Loucy (cell line): ENCODE measurements at regions not wholly inside any gene's neighbourhood (a gene's known extent, or its start where the extent isn't known, plus 50 kb on each side); places are given as distances from the start of the nearest gene placed in this dataset.

Source experiments
- H2AFZ ChIP-seq: fragments of 200-600 bp; sonication (generic); 2 replicates; pipeline ENCODE4 v1.6.0; 2016; ENCODE audit warnings: antibody characterized with exemption, mild to moderate bottlenecking, low read length, moderate library complexity
- H3F3A ChIP-seq: fragments of 200-600 bp; 2 replicates; pipeline ENCODE4 v1.6.0; 2016; ENCODE audit warnings: antibody characterized with exemption, low read depth, mild to moderate bottlenecking
- H3K27me3 ChIP-seq: fragments of 200-600 bp; sonication (generic); 2 replicates; pipeline ENCODE4 v1.6.1; 2014; ENCODE audit warnings: low read length, mild to moderate bottlenecking; ENCODE audit not compliant: insufficient read depth, poor library complexity, severe bottlenecking
- H3K36me3 ChIP-seq: fragments of 200-600 bp; sonication (generic); 2 replicates; pipeline ENCODE4 v1.6.1; 2016; ENCODE audit warnings: low read length; ENCODE audit not compliant: insufficient read depth
- H3K4me1 ChIP-seq: fragments of 200-600 bp; sonication (generic); 2 replicates; pipeline ENCODE4 v1.5.1; 2014; ENCODE audit warnings: low read length, mild to moderate bottlenecking; ENCODE audit not compliant: insufficient read depth, poor library complexity, severe bottlenecking
- H3K4me2 ChIP-seq: fragments of 200-600 bp; sonication (generic); 2 replicates; pipeline ENCODE4 v1.6.0; 2014; ENCODE audit warnings: antibody characterized with exemption, low read length, low read depth, mild to moderate bottlenecking; ENCODE audit not compliant: poor library complexity, severe bottlenecking
- H3K4me3 ChIP-seq: fragments of 200-600 bp; sonication (generic); 2 replicates; pipeline ENCODE4 v1.5.1; 2014; ENCODE audit warnings: low read length, mild to moderate bottlenecking, mixed read lengths; ENCODE audit not compliant: poor library complexity, severe bottlenecking
- H3K79me2 ChIP-seq: fragments of 200-600 bp; sonication (generic); 2 replicates; pipeline ENCODE4 v1.6.1; 2014; ENCODE audit warnings: low read length; ENCODE audit not compliant: insufficient read depth
- H3K9ac ChIP-seq: fragments of 200-600 bp; sonication (generic); 2 replicates; pipeline ENCODE4 v1.6.0; 2014; ENCODE audit warnings: mild to moderate bottlenecking, low read depth, low read length, moderate library complexity; ENCODE audit not compliant: poor library complexity, severe bottlenecking
- H3K9me2 ChIP-seq: fragments of 200-600 bp; sonication (generic); replicated peaks from 2 replicates; pipeline ENCODE4 v1.6.1; 2016; ENCODE audit warnings: low read depth, low read length, mixed read lengths
- H3K9me3 ChIP-seq: fragments of 200-600 bp; sonication (generic); 2 replicates; pipeline ENCODE4 v1.6.1; 2014; ENCODE audit warnings: mild to moderate bottlenecking, antibody characterized with exemption, low read length, low read depth; ENCODE audit not compliant: insufficient read depth
- H4K20me1 ChIP-seq: fragments of 200-600 bp; sonication (generic); 2 replicates; pipeline ENCODE4 v1.6.0; 2014; ENCODE audit warnings: antibody characterized with exemption, low read length, mild to moderate bottlenecking; ENCODE audit not compliant: insufficient read depth, poor library complexity, severe bottlenecking
- CTCF ChIP-seq: fragments of 200-600 bp; sonication (generic); conservative IDR thresholded peaks from 2 replicates; pipeline ENCODE4 v1.5.1; 2014; ENCODE audit warnings: mild to moderate bottlenecking, antibody characterized with exemption, low read length
- EZH2phosphoT487 ChIP-seq: fragments of 200-600 bp; IDR thresholded peaks from 2 replicates; pipeline ENCODE4 v1.6.1; 2018; ENCODE audit warnings: antibody characterized with exemption, mild to moderate bottlenecking, moderate library complexity, borderline replicate concordance

GRCh38 chr5:90227683-90228082 is 181.9 kb downstream of the CETN3 start:
- no peaks in the 10 kb centered on the region for H3K4me1 ChIP-seq
- no peaks in the 10 kb centered on the region for H3K36me3 ChIP-seq
- no peak overlapping the region for H3K4me2 ChIP-seq
- no peak overlapping the region for H2AFZ ChIP-seq
- no peaks in the 10 kb centered on the region for H3K9me3 ChIP-seq
- no peaks in the 10 kb centered on the region for H3K27me3 ChIP-seq
- no peaks in the 10 kb centered on the region for H3K79me2 ChIP-seq
- no peak overlapping the region for H3K9ac ChIP-seq
- no peaks in the 10 kb centered on the region for H4K20me1 ChIP-seq
- H3F3A ChIP-seq, result no peaks in the 10 kb centered on the region
- H3K4me3 ChIP-seq, result no peak overlapping the region
- no peaks in the 10 kb centered on the region for H3K9me2 ChIP-seq
- TF ChIP-seq EZH2phosphoT487, result no peak
- no peak for TF ChIP-seq CTCF

- H3K4me2 ChIP-seq, result no peak overlapping the region
- H2AFZ ChIP-seq, result no peak overlapping the region
- TF ChIP-seq EZH2phosphoT487 (no peak), CTCF (no peak)
- no peaks in the 10 kb centered on the region for H3K9me2 ChIP-seq
- H3K9me3 ChIP-seq, result no peaks in the 10 kb centered on the region
- H3K79me2 ChIP-seq, result no peaks in the 10 kb centered on the region
- H3K4me3 ChIP-seq, result no peak overlapping the region
- no peaks in the 10 kb centered on the region for H3K36me3 ChIP-seq
- H3K27me3 ChIP-seq, result no peaks in the 10 kb centered on the region
- H3K9ac ChIP-seq, result no peak overlapping the region
- no peaks in the 10 kb centered on the region for H3K4me1 ChIP-seq
- no peaks in the 10 kb centered on the region for H3F3A ChIP-seq
- H4K20me1 ChIP-seq, result no peaks in the 10 kb centered on the region
Observed at GRCh38 chr5:90226433-90227099, 183.0 kb downstream of the CETN3 start.

DNA sequence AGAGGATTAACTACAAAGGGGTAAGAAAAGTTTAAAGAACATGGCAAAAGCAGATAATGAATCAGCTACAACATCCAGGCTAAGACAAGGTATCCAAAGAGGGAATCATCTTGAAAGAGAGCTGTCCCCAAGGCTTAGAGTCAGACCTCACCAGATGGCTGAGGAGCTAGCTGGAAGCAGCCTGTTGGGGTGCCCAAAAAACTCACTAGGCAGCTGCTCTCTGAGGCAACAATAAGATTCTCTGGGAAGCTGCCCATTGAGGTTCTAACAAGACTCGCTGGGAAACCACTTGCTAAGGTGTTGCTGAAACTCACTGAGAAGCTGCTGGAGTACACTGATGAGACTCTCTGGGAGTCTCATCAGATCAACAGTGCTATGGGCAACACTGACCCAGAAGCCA is 185.2 kb downstream of the CETN3 start:
- Histone ChIP-seq H3F3A (no peaks in the 10 kb centered on the region), H3K79me2 (no peaks in the 10 kb centered on the region), H3K27me3 (no peaks in the 10 kb centered on the region), H3K9me3 (no peaks in the 10 kb centered on the region), H3K9ac (no peak overlapping the region), H3K4me3 (no peak overlapping the region), H3K36me3 (no peaks in the 10 kb centered on the region), H3K4me1 (peaks cover 4% of the 10 kb centered on the region), H3K4me2 (no peak overlapping the region), H3K9me2 (no peaks in the 10 kb centered on the region), H4K20me1 (no peaks in the 10 kb centered on the region), H2AFZ (no peak overlapping the region)
- TF ChIP-seq CTCF (no peak), EZH2phosphoT487 (no peak)
